ENCODE measurements at regions not wholly inside any gene's neighbourhood (a gene's known extent, or its start where the extent isn't known, plus 50 kb on each side); places are given as distances from the start of the nearest gene placed in this dataset.

DNA sequence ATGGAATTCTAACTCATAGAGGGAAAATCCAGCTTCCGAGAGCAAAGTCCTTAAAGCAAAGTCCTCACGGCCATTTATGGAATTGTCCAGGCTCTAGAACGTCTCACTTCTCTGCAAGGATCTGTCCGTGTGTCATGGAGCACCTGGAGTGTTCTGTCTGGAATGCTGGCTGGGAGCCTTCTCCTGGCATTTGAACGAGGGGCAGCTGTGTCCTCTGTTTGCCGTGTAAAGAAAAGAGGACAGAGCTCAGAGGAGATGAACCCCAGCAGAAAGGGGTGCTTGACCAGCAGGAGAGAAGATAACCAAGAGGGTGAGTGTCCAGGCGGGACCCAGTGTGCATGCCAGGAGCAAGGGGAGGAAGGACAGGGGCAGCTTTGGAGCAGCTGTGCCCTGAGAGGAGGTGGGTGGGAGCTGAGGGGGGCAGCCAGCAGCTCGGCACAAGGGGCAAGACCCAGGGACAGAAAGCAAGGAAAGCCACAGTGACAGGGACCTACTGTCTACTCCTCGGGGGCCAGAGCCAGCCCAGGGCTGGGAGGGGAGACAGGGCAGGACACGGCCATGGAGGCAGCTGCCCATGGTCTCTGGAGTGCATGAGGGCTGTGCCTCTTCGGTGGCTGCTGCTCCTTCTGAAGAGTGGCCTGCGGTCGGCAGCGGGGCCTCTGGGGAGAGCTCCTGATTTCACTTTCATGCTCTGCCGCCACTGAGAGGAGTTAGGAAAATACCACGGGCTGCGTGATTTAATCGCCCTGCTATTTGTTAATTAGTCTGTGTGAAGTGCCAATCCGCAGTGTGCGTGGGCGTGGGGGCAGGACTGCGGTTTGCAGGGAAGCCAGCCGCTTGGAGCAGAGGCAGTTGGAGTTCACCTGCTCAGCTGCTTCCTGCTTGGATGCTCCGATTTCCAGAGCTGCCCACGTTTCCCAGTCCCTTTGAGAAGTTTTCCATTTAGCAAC is 149.3 kb upstream of the SHH start:
- peak in 1 of 3 donors; percentile 17 for DNase-seq (ENCODE audit: low read depth in 3 of 3, low spot score in 1 of 3)

DNA sequence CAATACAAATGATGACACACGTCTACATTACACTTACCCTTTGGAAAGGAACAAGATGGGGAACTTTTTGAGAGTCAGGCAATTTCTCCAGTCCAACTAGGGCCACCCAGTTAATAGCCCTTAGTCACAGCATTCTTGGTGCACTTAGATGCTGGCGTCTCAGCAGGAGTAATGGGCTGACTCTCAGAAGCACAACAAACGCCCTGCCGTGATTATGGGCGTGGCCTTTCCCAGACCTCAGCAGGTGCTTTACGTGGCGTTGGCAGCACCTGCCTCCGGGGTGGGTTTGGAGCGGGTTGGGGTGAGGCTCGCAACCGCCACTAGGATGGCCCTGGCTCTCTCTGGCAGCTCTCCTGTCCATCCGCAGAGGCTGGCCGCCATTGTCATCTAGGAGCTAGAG is 147.6 kb upstream of the SHH start:
- no peak for DNase-seq (ENCODE audit: low read depth in 3 of 3, low spot score in 1 of 3)

DNA sequence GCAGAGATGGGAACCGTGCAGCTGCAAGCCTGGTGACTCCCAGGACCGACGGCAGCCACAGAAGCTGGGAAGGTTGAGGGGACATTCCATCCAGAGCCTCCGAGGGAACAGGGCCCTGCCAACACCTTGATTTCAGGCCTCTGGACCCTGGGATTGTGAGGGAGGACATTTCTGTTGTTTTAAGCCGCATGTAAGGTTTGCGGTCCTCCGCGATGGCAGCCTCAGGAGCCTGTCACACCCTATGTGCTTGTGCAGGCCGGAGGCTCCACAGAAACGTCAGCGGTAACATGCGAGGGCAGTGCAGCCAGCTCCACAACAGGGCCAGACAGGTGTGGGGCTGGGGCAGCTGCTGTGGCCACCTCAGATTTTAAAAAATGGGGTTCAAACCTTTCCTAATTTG is 144.7 kb upstream of the SHH start:
- no peak for DNase-seq (ENCODE audit: low read depth in 3 of 3, low spot score in 1 of 3)

DNA sequence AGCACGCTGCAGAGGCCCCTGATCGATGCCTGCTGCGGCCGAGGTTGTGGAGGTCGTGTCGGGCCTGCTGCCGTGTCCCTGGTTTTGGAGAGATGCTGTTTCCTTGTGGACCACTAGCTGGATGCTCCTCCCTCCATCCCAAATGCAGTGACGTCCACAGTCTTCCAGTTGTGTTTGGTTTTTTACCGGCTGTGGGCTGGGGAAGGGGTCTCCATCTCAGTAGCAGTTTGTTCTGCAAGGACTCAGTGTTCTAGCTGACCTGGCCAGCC is 143.0 kb upstream of the SHH start:
- no peak for DNase-seq (ENCODE audit: low read depth in 3 of 3, low spot score in 1 of 3)

DNA sequence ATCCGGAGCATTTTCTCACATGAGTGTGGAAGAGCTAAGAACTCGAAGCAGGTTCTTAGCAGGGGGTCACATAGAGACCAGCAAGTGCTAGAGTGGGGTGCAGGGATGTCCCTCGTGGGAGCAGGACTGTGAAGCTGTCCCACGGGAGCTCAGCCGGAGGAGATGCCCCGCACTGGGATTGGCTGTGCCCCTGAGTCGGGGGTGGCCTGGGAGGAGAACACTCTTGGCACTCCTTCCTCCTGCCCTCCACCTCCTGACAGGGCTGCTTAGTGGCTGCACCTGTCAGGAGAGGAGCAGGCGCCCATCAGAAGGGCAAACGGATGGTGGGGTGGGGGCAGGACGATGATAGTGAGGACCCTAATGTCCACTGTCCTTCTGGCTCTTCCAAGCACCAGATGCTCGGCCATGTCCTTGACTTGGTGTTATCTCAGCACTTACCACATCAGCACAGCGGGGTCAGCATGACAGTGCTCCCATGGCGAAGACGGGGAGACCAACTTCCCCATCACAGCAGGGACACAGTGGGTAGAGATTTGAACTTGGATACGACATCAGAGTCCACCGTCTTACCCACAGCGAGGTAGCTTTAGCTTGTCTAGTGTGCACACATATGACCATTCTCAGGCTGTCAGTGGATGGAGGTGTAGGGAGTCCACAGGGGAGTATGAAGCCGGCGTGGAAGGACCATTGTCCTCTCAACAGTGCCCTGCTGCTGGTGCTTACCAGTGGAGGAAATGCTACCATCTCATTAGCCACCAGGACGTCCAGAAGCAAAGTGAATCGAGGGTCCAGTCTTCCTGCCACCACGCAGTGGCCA is 142.5 kb upstream of the SHH start:
- no peak for DNase-seq (ENCODE audit: low read depth in 3 of 3, low spot score in 1 of 3)

DNA sequence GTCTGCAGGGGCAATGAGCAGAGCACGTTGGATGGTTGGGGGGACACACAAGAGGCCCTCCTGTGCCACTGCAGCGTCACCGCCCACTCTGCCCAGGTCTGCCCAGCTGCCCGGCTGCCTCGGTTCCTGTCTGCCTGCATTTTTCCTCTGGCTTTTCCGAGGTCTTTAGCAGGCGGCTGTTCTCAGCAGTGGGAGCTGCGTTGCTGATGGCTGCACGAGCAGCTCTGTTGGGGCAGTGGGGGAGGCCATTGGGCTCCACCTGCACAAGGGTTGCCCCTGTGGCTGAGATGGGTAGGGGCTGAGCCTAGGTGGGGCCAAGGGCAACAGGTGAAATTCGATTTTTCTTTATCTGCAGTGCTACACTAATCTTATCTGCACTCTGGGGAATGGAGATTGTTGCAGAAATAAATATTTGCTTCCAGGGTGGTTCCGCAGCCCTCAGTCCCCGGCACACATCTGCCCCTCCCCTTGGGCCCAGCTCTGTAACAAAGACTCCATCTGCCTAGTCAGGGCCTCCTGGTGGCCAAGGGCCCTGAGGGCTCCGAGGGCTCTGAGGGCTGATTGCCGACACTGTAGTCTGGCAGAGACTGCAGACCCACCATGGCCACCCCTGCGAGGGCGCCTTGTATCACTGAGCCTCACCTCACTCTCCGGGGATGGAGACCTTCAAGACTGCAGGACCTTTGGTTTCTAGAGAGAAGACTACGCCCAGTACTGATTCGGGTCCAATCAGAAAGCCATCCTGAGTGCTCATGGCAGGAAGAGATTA is 141.7 kb upstream of the SHH start:
- DNase-seq (ENCODE audit: low read depth in 3 of 3, low spot score in 1 of 3) = no peak

DNA sequence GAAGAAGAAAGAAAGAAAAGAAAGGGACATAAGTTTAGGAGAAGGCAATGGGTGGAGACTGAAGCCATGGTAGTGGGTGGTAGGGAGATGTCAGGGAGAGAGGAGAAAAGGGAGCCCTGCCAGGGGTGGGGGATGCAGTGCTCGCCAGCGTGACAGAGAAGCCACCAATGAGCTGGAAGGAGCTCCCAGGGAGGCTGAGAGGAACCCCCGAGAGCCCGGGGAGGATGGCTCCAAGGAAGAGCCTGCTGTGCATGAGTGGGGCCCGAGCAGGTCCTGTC is 141.2 kb upstream of the SHH start:
- DNase-seq (ENCODE audit: low read depth in 3 of 3, low spot score in 1 of 3) = no peak

DNA sequence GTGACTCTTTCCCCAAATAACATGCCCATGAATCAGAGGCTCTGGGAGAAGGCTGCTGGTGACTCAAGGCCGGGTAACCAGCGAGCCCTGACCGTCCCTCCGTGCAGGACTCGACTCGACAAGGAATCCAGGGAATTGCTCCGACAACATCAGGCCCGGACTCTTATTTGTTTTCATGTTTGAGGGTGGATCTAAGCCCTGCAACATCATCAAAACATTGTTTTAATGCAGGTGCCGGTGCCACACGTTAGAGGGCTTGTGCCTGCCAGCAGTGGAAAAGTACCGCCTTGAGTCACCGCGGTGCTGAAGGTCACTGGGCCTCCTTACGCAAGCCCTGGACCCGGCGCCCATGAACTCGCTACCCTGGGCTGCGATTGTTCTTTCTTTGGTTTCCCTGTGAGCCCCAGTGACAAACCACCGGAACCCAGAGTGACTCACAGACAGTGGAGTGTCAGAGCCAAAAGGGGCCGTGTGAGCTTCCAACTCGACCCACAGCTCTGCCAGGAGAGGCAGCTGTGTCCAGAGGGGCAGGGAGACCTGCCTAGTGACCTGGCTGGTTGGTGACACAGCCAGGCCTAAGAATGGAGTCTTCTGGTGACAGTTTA is 139.4 kb upstream of the SHH start:
- no peak for DNase-seq (ENCODE audit: low read depth in 3 of 3, low spot score in 1 of 3)

DNA sequence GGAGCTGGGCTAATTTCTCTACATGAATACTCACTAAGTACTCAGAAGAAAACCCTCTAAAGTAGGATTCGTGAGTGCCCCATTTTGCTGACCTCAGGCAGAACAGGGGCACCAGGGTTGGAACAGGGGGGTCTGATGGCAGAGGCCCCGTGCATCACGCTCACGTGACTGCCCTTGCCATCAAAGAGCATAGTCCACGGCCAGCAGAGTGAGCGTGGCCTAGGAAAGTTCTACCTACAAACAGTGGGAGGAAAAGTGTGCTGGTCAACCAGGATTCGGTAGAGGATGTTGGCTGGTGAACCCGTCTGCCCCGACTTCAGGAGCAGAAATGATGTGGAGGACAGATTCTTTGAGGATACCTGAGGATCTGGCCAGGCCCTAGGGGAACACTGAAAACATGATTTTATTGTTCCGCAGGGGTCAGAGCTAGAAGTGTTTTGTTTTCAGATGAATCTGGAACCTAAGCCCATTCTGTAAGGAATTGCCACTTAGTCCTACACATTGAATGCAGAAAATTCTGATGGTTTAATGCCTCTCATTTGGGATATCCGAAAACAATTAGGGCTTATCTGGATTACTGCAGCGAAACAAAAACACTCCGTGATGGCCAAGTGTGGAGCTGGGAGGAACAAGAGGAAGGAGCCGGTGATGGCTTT is 138.8 kb upstream of the SHH start:
- DNase-seq (ENCODE audit: low read depth in 3 of 3, low spot score in 1 of 3) = no peak

DNA sequence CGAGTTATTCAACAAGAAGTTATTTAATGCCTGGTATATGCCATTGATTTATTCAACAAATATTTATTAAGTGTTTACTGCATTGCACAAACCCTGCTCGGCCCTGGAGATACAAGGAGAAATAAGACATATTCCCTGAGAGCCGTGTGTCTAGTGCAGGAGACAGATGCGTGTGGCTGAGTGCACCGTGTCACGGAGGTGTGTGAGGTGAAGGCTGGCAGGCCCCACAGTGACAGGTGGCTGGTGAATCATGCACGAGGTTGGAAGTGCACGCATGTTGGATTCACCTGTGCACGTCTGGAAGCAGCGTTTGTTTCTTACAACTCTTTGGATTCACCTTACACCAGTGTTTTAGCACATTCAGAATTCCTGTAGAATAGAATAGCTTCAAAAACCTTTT is 136.6 kb upstream of the SHH start:
- DNase-seq (ENCODE audit: low read depth in 3 of 3, low spot score in 1 of 3) = no peak

DNA sequence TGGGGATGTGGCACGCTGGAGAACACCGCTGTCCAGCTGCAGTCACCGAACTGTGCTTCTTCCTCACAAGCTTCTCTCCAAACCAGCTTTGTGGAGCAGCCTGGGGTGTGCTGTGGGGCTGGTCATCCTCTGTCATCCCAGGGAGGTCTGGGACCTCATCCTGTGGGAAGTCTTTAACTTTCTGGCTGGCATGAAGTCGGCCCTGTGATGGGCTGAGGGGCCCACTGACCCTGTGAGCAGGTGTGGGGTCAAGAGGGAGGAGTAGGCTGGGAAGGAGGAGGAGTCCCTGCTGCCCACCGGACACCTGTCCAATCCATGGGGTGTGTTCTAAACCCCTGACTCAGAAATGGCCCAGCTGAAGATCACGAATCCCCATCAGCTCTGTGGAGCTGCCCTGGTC is 136.2 kb upstream of the SHH start:
- no peak for DNase-seq (ENCODE audit: low read depth in 3 of 3, low spot score in 1 of 3)

DNA sequence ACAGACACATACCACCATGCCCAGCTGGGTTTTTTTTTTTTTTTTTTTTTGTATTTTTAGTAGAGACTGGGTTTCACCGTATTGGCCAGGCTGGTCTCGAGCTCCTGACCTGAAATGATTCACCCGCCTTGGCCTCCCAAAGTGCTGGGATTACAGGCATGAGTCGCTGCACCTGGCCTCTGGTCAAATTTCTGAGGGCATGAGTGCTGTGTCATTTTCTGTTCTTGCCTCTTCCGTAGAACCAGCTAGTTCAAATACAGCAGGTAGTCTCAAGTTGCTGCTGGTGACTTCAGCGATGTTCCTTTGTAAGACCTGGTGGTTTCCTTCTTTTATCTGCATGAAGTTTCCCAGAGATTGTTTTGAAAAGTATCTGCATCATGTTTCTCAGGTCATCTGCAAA is 134.8 kb upstream of the SHH start:
- no peak for DNase-seq (ENCODE audit: low read depth in 3 of 3, low spot score in 1 of 3)

DNA sequence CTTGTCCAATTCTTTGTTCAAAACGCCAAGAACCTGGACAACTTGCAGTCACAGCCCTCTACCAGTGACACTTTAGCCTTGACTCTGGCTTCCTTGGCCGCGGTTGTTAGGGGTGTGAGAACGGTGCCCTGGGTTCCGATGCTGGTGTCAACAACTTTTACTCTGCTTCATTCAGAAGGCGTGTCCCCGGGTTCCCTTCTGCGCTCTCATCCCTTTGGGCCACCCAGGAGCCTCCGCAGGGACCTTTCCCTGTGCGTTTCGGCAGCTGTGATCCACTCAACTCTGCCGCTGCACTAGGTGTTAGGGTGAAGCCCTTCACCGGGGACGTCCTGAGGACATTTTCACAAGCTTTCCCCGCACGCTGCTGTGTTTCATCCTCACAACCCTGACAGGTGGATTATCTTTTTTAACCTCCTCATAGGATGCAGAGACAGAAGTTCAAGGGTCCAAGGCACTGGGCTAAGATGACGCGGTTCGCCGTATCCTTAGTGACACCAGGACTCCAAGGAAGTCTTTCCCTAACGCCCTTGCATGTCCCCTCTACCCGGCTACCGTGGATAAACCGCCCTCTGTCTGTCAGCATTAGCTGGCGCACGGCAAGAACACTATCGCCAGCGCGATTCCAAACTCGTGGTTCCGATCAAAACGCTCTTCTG is 133.5 kb upstream of the SHH start:
- no peak for DNase-seq (ENCODE audit: low read depth in 3 of 3, low spot score in 1 of 3)

DNA sequence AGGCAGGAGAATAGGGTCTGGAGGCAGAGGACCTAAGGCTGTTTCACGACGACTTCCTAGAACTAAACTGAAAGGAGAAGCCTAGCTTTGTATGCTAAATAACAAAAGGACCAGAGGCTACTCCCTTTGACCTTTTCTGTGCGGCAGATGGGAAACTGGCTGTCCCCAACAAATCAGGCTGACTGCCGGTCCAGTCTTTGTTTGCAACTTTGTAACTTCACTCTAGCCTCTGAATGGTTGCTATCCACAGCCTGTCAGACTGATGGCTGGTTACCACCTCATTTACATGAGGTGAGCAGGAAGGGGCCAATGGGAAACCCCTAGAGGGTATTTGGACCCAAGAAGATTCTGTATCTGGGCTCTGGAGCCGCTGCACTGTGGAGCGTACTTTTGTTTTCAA is 132.6 kb upstream of the SHH start:
- DNase-seq (ENCODE audit: low read depth in 3 of 3, low spot score in 1 of 3) = no peak

DNA sequence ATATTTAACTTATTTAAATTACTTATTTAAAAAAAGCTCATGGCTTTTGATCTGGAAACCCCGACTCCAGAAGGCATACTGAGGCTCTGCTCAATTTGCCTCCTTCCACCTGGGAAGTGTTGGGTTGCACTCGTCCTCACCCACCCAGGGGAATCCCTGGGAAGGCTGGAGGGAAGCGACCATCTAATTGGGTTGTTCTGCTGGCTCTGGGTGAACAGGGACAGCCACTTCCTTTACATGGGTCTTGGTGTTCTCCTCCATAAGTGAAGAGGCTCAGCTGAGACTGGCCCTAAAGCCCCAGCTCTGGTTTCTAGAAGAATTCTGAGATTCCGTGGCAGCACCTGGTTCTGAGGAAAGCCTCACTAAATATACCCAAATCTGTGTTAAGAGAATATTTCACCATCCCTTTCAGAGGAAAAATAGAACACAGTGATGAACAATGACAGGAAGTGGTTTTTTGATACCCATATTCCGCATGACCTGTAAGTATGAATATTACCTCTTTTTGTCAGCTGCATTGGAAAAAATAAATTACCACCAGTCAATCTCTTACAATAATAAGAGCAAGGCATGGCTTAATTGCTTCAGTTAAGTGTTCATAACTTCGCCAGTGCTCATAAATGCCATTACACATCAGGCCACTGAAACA is 131.1 kb upstream of the SHH start:
- no peak for DNase-seq (ENCODE audit: low read depth in 3 of 3, low spot score in 1 of 3)

DNA sequence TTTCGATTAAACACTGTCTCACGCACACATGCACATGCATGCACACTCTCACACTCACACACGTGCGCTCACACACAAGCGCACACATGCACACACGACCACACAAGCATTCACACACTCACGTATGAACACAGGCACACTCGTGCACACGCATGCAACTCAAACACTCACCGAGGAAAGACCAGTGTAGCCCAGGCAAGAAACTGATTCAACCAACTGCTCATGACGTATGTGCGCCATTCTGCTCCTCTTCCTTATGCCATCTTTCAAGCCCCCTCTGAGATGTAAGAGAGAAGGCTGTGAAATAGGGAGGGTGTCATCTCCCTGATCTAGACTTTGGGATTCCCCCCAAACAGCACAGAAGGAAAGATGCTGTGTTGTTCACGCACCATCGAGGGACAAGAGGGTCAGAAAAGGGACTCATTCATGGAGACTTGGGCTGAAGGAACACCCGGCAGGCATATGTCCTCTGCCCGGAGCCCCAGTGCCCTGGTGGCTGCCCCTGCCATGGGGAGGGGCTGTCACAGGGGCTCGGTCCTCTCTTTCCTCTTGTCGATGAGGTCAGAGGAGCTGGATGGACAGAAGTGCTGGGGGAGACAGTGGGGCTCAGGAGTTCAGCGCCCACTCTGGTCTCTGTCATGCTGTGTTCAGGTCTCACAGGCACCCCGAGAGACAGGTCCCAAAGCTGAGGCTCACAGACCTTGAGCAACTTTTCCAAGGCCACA is 130.1 kb upstream of the SHH start:
- DNase-seq (ENCODE audit: low read depth in 3 of 3, low spot score in 1 of 3) = no peak

DNA sequence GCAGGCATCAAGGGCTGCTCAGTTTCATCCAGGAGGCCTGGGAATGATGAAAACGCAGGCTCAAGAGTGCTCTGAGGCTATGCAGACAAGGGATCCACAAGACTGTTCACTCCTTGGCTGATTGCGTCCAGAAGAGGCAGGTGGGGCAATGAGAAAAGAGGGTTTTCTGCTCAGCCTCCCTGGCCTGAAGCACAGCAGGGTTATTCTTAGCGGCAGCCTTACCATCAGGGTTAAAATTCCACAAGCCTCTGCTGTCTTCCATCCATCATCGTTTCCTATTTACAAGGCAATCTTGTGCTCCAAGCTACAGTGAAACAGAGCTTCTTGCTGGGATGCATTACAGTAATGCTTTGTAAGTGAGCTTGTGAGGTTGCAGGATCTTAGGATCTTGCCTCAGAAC is 129.4 kb upstream of the SHH start:
- no peak for DNase-seq (ENCODE audit: low read depth in 3 of 3, low spot score in 1 of 3)

DNA sequence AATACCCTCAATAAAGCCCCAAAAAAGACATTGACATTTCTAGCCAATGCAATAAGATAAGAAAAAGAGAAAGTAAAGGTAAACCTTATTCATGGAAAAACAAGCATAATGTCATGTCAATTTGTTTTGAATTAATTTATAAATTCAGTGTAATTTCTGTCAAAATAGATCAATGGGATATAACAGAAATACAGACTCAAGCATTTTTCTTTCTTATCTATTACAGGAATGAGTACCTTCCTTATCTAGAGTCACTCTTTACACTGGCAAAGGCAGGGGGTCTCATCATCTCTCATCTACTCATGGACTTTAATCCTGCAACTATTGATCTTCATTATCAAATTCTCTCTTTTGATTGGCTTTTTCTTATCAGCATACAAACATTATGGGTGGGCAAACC is 127.1 kb upstream of the SHH start:
- DNase-seq (ENCODE audit: low read depth in 3 of 3, low spot score in 1 of 3) = no peak

DNA sequence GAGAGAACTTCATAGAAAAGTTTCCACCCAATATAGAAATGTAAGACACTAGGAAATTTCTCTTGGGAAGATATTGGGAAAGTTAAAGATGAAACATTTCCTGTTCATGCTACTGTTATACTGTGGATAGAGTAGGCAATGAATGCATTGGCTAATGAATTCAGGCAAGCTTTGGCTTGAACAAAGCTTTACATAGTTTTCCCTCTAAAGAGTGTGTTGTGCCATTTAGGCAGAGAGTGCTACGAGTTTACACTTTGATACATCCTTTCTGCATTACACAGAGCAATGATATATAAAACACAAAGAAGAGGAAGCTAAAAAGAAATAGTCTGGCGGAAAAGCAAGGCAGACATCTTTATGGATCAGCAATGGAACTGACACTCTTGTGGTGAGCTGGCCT is 125.9 kb upstream of the SHH start:
- no peak for DNase-seq (ENCODE audit: low read depth in 3 of 3, low spot score in 1 of 3)

DNA sequence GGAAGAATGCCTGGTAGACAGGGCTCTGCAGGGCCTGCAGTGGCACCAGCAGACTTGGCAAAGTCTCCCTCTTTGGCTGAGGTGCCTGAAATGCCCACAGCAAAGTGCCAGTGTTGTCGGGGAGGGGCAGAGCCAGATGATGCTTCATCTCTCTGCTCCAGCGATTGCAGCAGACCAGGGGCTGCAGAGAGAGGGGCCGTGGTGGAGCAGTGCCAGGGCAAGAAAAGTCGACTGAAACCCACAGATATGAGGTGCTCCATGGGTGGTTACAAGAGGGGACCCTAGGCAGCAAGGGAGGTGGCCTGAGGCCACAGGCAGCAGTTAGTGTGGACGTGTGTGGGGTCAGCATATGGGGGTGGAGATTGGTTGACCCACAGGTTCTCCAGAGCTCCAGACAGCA is 123.5 kb upstream of the SHH start:
- DNase-seq (ENCODE audit: low read depth in 3 of 3, low spot score in 1 of 3) = no peak

Measured in stimulated activated CD4-positive, alpha-beta T cell treated with anti-CD3 and anti-CD28 coated beads, TNF-alpha, amount 100 ng/mL, for 1 hour (primary cell).